GM19025 (cell line): ENCODE measurements at regions not wholly inside any gene's neighbourhood (a gene's known extent, or its start where the extent isn't known, plus 50 kb on each side); places are given as distances from the start of the nearest gene placed in this dataset.
"Not testable (repeated sequence)": the region's sequence is repeated elsewhere in the genome, so short reads cannot be mapped to it uniquely, and the experiment has no call there.

Experiments used
- ATAC-seq: cut with Tn5 transposase; IDR thresholded peaks from one replicate; pipeline ENCODE4 v1.9.1; 2021; ENCODE audit warnings: mild to moderate bottlenecking, low read depth, moderate library complexity; ENCODE audit not compliant: unreplicated experiment

DNA sequence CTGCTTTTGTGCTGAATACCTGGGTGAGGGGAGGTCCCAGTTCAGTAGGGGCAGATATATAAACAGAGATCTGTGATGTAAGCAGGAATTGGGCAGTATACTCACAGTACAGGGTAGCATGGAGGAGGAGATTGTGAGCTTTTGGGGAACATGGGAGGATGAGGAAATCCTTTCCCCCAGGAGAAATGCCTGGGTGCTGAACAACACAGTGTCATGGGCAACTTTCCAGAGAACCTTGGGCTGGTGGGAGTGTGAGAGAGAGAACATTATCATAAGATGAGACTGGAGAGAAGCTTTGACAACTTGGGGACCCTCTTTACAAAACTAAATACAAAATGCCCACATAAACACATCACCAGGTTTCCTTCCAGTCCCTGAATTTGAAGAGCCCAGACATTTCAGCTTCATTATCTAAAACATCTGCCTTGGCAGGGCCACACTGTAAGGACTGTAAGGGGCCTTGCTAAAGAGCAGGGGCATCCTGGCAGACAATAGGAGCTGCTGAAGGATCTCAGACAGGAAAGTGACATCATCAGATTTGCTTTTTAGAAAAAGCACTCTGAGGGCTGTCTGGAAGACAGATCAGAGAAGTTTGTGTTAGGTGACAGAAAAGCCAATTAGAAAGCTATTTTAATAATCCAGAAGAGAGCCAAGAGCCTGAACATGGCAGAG, 105.1 kb upstream of the FOXN2 start:
- no peak for ATAC-seq

DNA sequence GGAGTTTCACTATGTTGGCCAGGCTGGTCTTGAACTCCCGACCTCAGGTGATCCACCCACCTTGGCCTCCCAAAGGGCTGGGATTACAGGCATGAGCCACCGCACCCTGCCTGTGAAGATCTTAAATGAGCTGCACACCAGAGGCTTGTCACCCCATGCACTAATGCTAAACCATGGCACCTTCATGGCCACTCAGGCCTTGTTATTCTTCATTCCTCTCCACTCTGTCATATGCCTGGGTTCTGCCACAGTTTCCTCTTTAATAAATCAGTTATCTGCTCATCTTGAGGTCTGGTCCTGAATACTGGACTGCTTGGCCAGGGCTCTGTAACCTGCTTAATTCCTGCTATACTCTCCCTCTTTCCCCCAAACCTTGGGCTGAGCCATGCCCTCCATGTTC, 104.3 kb upstream of the FOXN2 start:
- ATAC-seq = no peak

DNA sequence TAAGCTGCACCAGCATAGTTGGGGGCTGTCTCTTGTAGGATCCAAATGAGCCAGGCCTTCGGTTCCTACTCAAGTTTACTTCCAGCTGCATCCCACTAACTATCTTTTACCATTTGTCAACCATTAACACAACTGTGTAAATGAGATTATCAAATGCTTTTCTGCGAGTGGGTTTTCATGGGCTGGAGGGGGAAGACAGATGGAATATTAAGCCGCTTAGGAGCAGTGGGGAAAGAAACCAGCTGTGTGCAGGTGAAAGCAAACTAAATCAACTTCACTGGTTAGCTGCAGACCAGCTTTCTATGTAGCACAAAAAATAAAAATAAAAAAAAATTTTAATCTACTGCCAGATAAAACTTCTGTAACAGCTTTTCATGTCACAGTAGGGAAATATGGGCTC, 100.8 kb upstream of the FOXN2 start:
- no peak for ATAC-seq

DNA sequence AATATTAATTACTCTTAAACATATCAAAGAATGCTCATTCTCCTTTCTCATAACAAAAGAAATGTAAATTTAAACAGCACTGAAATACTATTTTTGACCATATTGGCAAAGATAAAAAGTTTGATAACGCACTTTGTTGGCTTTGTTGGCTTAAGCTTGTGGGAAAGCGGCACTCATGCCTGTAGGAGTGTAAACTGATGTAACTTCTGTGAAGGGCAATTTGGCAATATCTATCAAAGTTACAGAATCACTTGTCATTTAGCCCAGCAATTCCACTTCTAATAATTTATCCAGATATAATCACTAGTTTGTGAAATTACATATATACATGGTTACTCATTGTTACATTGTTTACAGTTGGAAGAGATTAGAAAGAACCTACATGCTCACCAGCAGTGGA, 96.3 kb upstream of the FOXN2 start:
- ATAC-seq = no peak

DNA sequence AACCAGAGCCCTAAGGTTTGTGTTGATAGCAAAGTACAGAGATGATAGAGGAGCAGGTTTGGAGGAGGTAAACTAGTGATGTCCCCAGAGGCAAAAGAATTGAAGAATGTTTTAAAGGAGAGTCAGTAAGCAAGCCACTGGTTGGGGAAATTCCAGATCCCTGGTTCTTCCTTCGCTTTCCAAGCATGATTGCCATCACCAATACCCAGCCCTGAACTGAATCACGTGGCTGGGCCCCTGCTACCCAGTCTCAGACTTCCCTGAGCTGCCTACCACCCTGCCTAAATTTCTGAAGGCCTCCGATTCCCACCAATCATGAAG, 95.3 kb upstream of the FOXN2 start:
- no peak for ATAC-seq

DNA sequence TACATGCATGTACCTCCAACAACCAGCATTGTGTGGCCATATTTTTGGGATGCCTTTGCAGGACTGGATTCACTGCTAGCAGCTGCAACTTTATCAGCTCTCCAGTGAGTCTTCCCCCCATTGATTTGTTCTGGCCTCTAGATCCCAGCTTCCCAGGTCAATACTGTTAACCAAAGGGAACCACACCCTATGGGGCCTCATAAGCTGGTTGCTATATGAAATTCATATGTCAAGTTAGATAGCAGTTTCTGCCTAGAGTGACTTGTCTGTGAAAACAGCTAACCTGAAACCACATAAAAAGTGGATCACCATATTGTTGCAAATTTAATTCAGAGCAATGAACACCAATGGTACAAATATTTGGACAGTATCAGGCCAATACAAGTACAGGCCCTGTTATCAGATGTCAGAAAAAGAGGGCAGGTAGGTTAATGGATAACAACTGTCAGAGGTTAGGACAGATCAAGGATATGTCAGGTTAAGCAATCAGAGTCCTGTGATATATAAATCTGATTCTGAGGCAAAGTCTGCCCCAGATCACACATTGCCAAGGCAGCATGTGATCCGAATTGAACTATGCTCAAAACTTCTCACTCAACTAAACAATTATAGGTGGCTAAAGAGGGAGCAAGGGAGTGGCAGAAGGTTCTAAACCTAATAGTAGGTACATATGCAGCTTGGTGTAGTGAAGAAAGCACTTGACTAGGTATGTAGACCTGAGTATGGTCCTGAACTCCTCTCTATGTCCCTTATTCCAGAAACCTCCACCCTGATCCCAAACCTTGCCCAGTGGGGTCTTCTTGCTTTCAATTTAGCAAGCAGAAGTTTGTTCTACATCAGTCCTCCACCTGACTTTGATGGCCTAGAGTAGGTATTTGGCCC, 94.7 kb upstream of the FOXN2 start:
- no peak for ATAC-seq

DNA sequence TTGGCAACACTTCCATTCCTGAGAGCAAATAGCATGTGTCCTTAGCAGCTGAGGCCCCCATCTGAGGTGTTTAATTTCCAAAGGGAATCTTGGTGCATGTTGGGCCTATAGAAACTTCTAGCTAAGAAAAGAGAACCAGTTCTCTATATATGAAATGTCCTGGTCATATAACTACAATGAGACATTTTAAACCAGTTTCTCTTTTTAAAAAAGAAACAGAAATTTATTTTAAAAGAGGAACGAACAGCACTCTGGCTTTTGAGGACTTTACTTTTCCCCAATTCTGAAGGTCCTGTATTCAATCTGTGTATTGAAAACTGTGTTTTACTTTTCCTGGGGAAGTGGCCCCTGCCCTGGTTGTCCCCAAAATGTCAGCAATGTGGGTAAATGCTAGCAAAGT, 94.0 kb upstream of the FOXN2 start:
- no peak for ATAC-seq

DNA sequence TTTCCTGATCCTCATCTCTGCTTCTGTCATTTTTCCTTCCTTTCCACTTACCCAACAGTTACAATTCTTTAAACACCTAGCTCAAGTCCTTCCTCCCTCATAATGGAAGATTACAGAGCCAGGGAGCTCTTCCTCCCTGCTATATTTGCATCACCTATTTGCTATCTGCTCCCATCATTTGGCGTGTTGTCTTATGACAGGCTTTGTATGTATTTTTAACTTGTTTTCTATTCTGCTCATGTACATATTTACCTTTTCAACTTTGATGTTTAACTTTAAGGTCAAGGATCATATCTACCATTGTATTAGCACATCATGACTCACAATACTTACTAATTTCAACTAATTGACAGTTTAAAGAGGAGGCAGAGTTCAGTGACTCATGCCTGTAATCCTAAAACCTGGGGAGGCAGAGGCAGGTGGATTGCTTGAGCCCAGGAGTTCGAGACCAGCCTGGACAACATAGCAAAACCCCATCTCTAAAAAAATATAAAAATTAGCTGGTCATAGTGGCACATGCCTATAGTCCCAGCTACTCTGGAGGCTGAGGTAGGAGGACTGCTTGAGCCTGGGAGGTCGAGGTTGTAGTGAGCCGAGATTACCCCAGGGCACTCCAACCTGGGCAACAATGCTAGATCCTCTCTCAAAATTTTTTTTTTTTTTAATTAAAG, 92.5 kb upstream of the FOXN2 start:
- no peak for ATAC-seq

DNA sequence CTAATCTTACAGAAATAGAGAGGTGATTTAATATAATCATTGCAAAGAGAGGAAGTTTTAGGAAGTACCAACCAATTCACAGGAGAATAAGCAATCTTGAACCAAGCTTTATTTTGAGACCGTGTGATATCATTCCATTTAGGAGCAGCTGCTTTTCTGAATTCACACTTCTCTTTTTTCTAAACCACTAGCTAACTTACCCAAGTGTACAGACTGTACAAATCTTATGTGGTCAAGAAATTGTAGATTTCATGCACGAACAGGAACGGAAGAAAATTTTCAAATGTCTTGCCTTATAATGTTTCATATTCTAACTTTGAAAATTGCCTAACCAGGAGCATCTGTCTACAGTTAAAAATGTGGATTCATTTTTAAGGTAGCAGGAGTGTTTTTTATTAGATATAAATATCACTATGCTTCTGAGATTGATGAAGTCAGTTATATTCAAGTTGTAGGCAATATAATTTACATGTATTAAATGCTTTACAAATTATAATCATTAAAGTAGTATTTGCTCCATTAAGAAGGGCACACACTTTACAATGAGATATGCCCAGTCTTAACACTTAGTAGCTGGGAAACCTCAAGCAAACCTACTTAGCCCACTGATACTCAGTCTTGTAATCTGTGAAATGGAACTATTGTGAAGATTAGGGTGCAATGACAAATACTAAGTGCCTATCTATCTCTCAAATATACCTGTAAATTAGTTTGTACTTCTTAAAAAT, 86.7 kb upstream of the FOXN2 start:
- ATAC-seq = peak; percentile 51

DNA sequence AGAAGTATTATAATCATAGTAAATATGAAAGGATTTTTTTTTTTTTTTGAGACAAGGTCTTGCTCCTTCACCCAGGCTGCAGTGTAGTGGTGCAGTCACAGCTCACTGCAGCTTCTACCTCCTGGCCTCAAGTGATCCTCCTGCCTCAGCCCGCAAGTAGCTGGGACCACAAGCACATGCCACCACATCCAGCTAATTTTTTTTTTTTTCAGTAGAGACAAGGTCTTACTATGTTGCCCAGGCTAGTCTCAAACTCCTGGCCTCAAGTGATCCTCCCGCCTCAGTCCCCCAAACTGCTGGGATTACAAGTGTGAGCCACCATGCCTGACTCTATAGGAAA, 86.2 kb upstream of the FOXN2 start:
- no peak for ATAC-seq

DNA sequence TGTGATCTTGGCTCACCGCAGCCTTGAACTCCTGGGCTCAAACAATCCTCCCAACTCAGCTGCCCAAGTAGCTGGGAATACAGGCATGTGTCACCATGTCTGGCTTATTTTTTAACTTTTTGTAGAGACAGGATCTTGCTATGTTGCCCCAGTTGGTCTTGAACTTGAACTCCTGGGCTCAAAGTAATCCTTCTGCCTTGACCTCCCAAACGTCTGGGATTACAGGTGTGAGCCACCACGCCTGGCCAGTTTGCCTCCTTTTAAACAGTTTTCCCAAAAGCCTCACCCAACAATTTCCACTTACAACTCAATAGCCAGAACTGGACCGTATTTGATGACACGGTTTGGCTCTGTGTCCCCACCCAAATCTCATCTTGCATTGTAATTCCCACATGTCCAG, 85.4 kb upstream of the FOXN2 start:
- no peak for ATAC-seq

DNA sequence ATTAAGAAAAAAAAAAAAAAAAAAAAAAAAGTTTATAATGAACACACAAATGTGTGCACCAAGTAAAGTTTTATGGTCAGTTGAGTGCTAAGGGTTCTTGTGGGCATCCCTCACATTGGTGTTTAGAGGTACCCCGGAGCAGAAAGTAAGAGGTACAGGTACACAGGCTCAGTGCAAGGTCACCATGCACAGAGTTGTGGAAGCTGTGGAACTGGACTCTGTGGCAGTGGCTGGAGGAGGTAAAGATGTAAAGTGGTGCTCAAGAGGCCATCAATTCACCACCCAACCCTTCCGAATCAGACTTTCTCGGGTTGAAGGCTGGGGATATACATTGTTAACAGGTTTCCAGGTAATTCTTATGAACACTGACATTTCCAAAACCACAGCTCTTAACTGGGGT, 83.6 kb upstream of the FOXN2 start:
- no peak for ATAC-seq

DNA sequence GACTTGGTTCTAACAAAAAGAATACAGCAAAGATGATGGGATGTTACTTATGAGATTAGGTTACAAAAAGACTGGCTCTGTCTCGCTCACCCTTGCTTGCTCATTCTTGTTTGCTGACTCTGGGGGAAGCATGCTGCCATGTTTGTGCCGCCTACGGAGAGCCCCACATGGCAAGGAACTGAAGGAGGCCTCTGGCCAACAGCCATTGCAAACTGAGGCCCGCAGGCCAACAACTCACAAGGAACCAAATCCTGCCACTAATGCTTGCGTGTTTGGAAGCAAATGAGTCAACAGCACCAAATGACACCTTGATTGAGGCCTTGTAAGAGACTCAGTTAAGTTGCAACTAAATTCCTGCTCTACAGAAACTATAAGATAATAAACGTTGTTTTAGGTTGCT, 82.1 kb upstream of the FOXN2 start:
- no peak for ATAC-seq

DNA sequence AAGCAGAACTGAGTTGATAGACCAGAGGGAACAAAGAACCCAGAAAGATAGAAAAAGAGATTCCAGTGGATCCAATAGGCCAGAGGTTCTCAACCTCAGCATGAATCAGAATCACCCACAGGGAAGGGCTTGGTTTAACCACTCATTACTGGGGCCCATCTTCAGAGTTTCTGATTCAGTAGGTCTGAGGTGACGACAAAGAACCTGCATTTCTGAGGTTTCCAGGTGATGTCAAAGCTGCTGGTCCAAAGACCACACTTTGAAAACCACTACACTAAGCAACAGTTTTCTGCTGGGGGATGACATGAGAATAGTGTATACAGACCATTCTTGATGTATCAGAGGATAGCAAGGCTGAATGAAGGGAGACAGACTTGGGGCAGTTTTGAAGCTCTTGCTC, 81.5 kb upstream of the FOXN2 start:
- ATAC-seq = no peak

DNA sequence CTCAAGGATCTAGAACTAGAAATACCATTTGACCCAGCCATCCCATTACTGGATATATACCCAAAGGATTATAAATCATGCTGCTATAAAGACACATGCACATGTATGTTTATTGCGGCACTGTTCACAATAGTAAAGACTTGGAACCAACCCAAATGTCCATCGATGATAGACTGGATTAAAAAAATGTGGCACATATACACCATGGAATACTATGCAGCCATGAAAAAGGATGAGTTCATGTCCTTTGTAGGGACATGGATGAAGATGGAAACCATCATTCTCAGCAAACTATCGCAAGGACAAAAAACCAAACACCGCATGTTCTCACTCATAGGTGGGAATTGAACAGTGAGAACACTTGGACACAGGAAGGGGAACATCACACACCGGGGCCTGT, 80.7 kb upstream of the FOXN2 start:
- ATAC-seq = not testable (repeated sequence)

DNA sequence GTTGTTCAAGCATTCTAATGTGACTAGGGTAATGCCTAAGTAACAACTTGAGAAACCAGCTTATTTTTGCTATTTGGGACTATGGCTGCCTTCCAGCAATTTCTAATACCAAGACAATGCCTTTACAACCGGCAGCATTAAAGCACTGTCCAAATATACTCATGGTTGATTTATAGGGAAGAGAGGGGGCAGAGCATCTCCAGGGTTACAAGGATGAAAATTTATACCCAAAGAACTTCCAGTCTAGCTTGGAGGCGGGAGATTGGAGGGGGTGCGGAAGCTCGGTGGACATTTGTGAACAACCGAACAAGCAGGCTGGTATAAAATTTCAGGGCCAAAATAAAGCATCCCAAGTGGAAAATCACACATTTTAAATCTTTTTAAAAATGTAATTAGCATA, 79.4 kb upstream of the FOXN2 start:
- ATAC-seq = no peak

DNA sequence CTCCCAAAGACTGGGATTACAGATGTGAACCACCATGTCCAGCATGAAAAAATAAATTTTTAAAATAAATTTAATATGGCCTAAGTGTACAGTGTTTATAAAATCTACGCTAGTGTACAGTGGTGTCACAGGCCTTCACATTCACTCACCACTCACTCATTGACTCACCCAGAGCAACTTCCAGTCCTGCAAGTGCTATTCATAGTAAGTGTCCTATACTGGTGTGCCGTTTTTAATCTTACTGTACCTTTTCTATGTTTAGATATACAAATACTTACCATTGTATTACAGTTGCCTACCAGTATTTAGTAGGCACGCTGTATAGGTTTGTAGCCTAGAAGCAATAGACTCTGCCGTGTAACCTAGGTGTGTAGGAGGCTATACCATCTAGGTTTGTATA, 76.1 kb upstream of the FOXN2 start:
- no peak for ATAC-seq

DNA sequence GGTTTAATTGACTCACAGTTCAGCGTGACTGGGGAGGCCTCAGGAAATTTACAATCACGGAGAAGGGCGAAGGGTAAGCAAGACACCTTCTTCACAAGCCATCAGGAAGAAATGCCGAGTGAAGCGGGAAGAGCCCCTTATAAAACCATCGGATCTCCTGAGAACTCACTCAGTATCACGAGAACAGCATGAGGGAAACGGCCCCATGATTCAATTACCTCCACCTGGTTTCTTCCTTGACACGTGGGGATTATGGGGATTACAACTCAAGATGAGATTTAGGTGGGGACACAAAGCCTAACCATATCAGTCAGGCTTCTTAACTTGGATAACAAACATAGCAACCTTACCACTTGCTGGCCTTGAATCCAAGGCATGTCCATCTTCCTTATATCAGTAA, 73.6 kb upstream of the FOXN2 start:
- ATAC-seq = no peak

DNA sequence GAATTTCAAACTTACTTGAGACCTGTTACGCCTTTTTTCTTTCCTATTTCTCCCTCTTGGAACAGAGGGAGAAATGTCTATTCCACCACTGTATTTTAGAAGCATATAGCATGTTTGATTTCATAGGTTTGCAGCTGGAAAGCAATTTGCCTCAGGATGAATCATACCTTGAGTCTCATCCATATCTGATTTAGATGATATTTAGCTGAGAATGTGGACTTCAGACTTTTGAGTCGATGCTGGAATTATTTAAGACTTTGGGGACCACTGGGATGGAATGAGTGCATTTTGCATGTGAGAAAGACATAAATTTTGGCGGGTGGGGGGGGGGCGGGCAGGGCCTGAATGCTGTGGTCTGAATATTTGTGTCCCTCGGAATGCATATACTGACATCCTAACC, 67.3 kb upstream of the FOXN2 start:
- no peak for ATAC-seq

DNA sequence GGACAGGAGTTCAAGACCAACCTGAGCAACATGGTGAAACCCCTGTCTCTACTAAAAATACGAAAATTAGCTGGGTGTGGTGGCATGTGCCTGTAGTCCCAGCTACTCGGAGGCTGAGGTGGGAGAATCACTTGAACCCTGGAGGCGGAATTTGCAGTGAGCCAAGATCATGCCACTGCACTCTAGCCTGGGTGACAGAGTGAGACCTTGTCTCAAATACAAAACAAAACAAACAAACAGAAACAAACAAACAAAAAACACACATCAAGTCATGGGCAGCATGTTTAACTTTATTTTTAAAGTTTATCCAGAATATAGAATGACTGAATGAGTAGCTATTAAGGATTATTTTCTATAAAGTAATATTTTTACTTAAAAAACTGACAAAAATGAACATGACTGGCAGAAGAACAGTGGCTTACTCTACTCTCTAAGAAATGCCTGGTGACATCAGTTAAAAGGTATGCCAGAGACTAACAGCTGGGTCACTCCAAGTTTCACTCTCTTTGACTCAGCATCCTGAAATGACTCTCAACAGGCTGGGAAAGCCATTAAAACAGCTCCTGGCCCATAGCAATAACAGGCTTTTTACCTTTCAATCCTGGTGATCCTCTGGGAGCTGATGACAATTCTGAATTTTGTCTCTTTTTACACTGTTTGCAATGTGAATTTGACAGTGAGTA, 66.1 kb upstream of the FOXN2 start:
- ATAC-seq = peak; percentile 88

DNA sequence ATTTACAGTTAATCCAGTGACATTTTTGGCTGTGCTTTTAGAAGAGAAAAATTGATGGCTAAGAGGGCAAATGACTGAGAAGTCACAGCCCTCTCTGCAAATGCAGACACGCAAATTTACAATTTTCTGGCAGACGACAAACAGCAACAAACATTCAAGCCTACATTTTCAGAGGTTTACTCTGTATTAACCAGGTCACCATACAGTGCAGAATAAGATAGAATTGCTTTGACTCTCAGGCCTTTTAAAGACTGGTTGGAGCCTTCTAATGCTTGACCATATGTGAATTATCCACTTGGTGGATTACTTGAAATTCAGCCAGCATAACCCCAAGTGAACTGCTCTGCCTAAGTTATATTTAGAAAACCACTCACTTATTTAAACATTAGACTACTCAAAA, 65.5 kb upstream of the FOXN2 start:
- ATAC-seq = no peak
